SK-N-MC (cell line): ENCODE measurements at regions not wholly inside any gene's neighbourhood (a gene's known extent, or its start where the extent isn't known, plus 50 kb on each side); places are given as distances from the start of the nearest gene placed in this dataset.
"Not testable (repeated sequence)": the region's sequence is repeated elsewhere in the genome, so short reads cannot be mapped to it uniquely, and the experiment has no call there.

ENCODE experiments used
- DNase-seq: peaks from one replicate; pipeline ENCODE4 v3.0.0-alpha.2; 2011; ENCODE audit warnings: low read depth, low spot score
- H3K27ac ChIP-seq: fragments of 200-600 bp; sonication (generic); 2 replicates; pipeline ENCODE4 v1.5.1; 2016; ENCODE audit warnings: mixed run types
- H3K36me3 ChIP-seq: fragments of 200-600 bp; sonication (generic); 2 replicates; pipeline ENCODE4 v1.6.1; 2017; ENCODE audit warnings: antibody characterized with exemption, low read length, mixed read lengths; ENCODE audit not compliant: insufficient read depth
- H3K4me3 ChIP-seq: fragments of 200-600 bp; sonication (generic); 2 replicates; pipeline ENCODE4 v1.5.1; 2016
- H3K9ac ChIP-seq: fragments of 200-600 bp; sonication (generic); 2 replicates; pipeline ENCODE4 v1.8.0; 2017; ENCODE audit warnings: mixed run types, mixed read lengths; ENCODE audit not compliant: insufficient read length
- H3K9me3 ChIP-seq: fragments of 200-600 bp; sonication (generic); 2 replicates; pipeline ENCODE4 v1.6.1; 2017; ENCODE audit warnings: low read depth, mild to moderate bottlenecking, antibody characterized with exemption, low read length, moderate library complexity, mixed read lengths
- EZH2 ChIP-seq: fragments of 200-600 bp; sonication (generic); IDR thresholded peaks from one replicate; pipeline ENCODE4 v1.6.1; 2017; ENCODE audit warnings: antibody characterized with exemption
- FOXP2 ChIP-seq: optimal IDR thresholded peaks from 2 replicates; pipeline ENCODE3; 2011; ENCODE audit warnings: mild to moderate bottlenecking, moderate library complexity; ENCODE audit not compliant: insufficient read depth; ENCODE audit errors: extremely low read length, control extremely low read depth
- POLR2AphosphoS5 ChIP-seq: IDR thresholded peaks from 2 replicates; pipeline ENCODE4 v1.6.1; 2012; ENCODE audit warnings: mild to moderate bottlenecking, low read depth, low read length, borderline replicate concordance

GRCh38 chr12:73106896-73107295 is 834.7 kb downstream of the TRHDE start:
- Histone ChIP-seq H3K27ac (no peak overlapping the region), H3K9ac (no peak overlapping the region), H3K9me3 (no peaks in the 10 kb centered on the region), H3K4me3 (no peak overlapping the region), H3K36me3 (no peaks in the 10 kb centered on the region)
- DNase-seq: no peak
- TF ChIP-seq EZH2 (no peak), FOXP2 (no peak), POLR2AphosphoS5 (no peak)

- DNase-seq: no peak
- Histone ChIP-seq H3K27ac (no peak overlapping the region), H3K9ac (no peak overlapping the region), H3K36me3 (no peaks in the 10 kb centered on the region), H3K9me3 (no peaks in the 10 kb centered on the region), H3K4me3 (no peak overlapping the region)
- TF ChIP-seq EZH2: no peak
Observed at GRCh38 chr12:73110816-73111215, 838.6 kb downstream of the TRHDE start.

DNA sequence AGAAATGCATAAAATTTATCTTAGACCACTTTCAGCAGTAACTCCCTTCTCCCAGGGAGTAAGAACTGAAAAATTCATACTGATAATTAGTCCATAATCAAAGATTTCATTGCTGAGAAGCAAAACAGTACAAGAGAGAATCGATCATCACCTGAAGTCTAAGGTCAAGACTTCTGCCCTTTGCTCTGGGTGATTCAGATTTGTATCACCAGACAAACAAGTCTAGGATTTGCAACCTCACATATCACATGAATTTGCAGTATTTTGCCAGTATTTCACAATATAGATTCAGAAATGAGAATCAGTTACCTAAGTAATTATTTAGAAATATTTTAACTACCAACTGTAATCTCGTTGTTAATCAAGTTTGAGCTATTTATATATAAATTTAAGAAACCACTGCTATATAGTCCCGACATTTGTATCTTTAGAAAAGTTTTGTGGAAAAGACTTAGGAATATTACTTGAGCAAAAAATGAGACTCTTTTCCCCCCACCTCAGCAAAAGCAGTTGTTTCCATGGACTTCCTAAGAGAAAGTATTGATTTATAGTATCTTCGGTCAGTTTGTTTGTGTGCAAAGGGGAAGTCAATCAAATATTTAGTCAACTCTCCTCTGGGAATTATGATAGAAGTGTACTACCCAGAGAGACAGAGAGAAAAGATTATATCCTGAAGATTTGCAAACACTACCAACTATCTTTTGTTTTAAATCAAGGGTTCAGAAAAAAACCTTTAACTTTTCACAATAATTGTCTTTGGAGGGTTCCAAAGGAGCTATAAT is 840.1 kb downstream of the TRHDE start:
- Histone ChIP-seq H3K9ac (no peak overlapping the region), H3K4me3 (no peak overlapping the region), H3K36me3 (no peaks in the 10 kb centered on the region), H3K27ac (no peak overlapping the region), H3K9me3 (no peaks in the 10 kb centered on the region)
- no peak for DNase-seq
- TF ChIP-seq POLR2AphosphoS5: no peak
- no peak for TF ChIP-seq EZH2
- no peak for TF ChIP-seq FOXP2

DNA sequence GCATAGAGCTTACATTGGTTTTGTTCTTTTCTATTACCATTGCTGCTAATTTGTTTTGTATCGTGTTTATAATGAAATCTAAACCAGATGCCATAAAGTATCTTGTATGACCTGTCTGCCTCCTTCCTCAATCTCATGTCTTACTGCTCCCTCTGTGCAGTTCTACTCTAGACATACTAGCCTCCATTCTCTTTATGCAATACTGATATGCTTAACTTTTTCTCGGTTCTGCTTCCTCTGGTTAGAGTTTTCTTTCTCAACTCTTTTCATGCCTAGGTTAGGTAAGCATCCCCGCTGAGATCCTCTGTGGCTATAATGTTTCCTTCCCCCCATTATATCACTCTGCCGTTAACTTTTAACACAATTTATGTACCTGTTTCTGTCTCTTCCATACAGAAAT is 852.3 kb downstream of the TRHDE start:
- Histone ChIP-seq H3K9ac (no peak overlapping the region), H3K36me3 (no peaks in the 10 kb centered on the region), H3K9me3 (no peaks in the 10 kb centered on the region), H3K4me3 (peak overlapping the region; percentile 24; the same call in 1 of the 2 replicates), H3K27ac (peak overlapping the region; percentile 33; the same call in 1 of the 2 replicates)
- no peak for DNase-seq
- TF ChIP-seq EZH2 (no peak), FOXP2 (no peak), POLR2AphosphoS5 (no peak)

- H3K9ac ChIP-seq: no peak overlapping the region
- no peak overlapping the region for H3K4me3 ChIP-seq
- no peak for DNase-seq
- no peaks in the 10 kb centered on the region for H3K36me3 ChIP-seq
- H3K27ac ChIP-seq: no peak overlapping the region
- TF ChIP-seq FOXP2: no peak
- TF ChIP-seq EZH2: no peak
- no peak for TF ChIP-seq POLR2AphosphoS5
- no peaks in the 10 kb centered on the region for H3K9me3 ChIP-seq
Observed at GRCh38 chr12:73125148-73125547, 853.0 kb downstream of the TRHDE start.

GRCh38 chr12:73136386-73136785 is 864.2 kb downstream of the TRHDE start:
- DNase-seq: no peak
- Histone ChIP-seq H3K27ac (no peak overlapping the region), H3K9me3 (no peaks in the 10 kb centered on the region), H3K36me3 (no peaks in the 10 kb centered on the region), H3K9ac (no peak overlapping the region), H3K4me3 (no peak overlapping the region)
- TF ChIP-seq EZH2 (no peak), FOXP2 (no peak), POLR2AphosphoS5 (no peak)

DNA sequence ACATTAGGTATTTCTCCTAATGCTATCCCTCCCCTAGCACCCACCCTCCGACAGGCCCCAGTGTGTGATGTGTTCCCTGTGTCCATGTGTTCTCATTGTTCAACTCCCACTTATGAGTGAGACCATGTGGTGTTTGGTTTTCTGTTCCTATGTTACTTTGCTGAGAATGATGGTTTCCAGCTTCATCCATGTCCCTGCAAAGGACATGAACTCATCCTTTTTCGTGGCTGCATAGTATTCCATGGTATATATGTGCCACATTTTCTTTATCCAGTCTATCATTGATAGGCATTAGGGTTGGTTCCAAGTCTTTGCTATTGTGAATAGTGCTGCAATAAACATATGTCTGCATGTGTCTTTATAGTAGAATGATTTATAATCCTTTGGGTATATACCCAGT is 867.5 kb downstream of the TRHDE start:
- H3K36me3 ChIP-seq: not testable (repeated sequence)

DNA sequence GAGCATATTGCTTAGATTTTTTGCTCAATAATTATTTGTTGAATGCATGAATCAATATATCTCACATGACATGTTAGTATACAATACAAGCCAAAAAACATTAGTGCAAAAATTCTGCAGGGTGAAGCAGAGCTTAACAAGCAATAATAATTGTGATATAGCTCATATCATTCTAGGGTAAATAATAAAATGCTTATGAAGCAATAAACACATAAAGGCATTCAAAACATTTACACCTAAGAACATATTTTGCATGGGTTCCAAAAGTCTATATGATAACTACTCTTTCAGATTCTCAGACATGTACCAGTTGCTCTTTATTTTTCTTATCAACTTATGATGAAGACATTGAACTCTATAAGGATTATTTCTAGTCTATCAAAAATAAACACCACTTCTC is 886.2 kb downstream of the TRHDE start:
- H3K4me3 ChIP-seq: no peak overlapping the region
- TF ChIP-seq POLR2AphosphoS5 (no peak), EZH2 (no peak), FOXP2 (no peak)

More for the DNA sequence above, 867.5 kb downstream of the TRHDE start:
- not testable (repeated sequence) for H3K9ac ChIP-seq, DNase-seq, H3K4me3 ChIP-seq, H3K27ac ChIP-seq, H3K9me3 ChIP-seq

DNA sequence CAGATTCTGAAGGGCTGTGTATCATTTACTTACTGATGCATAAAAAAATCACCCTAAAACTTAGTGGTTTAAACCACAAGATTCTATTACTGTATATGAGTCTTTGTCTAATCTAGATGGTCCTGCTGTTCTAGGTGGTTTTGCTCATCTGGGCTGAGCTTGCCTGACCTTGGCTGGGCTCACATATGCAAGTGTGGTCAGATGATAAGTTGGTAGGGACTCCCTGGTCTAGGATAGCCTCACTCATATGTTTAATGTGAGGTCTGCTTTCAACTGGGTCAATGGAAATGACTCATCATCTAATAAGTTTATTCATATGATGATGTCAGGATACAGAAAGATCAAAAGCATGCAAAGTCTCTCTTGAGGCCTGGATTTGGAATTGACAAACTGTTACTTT is 887.8 kb downstream of the TRHDE start:
- Histone ChIP-seq H3K4me3 (no peak overlapping the region), H3K36me3 (no peaks in the 10 kb centered on the region), H3K27ac (no peak overlapping the region), H3K9ac (no peak overlapping the region), H3K9me3 (no peaks in the 10 kb centered on the region)
- TF ChIP-seq POLR2AphosphoS5: no peak
- TF ChIP-seq FOXP2: no peak
- no peak for TF ChIP-seq EZH2
- no peak for DNase-seq

More for the DNA sequence above, 886.2 kb downstream of the TRHDE start:
- Histone ChIP-seq H3K27ac (no peak overlapping the region), H3K9me3 (no peaks in the 10 kb centered on the region), H3K9ac (no peak overlapping the region), H3K36me3 (no peaks in the 10 kb centered on the region)
- no peak for DNase-seq
